ENCODE measurements at regions not wholly inside any gene's neighbourhood (a gene's known extent, or its start where the extent isn't known, plus 50 kb on each side); places are given as distances from the start of the nearest gene placed in this dataset.
"Not testable (repeated sequence)": the region's sequence is repeated elsewhere in the genome, so short reads cannot be mapped to it uniquely, and the experiment has no call there.

GRCh38 chr9:89686621-89687020 is 81.8 kb downstream of the GADD45G start:
- no peak for DNase-seq
- ATAC-seq (ENCODE audit: low read depth): no peak
- ChIA-PET POLR2A (no interaction called here), CTCF (no interaction called here)
- Mint-ChIP-seq H3K27ac (no peak overlapping the region), H3K27me3 (peaks cover 7% of the 10 kb centered on the region), H3K4me1 (peaks cover 6% of the 10 kb centered on the region), H3K4me3 (no peak overlapping the region), H3K9me3 (no peaks in the 10 kb centered on the region), H3K36me3 (ENCODE audit: low read depth) (no peaks in the 10 kb centered on the region)
- intact Hi-C loops (cut with micrococcal nuclease): no loop called here
- no peak for TF ChIP-seq CTCF (IDR thresholded peaks at IDR 0.05)

- Mint-ChIP-seq H3K27me3 (peaks cover 11% of the 10 kb centered on the region), H3K4me3 (no peak overlapping the region), H3K9me3 (no peaks in the 10 kb centered on the region), H3K27ac (no peak overlapping the region), H3K36me3 (ENCODE audit: low read depth) (no peaks in the 10 kb centered on the region), H3K4me1 (peaks cover 6% of the 10 kb centered on the region)
- ATAC-seq (ENCODE audit: low read depth) (no peak), DNase-seq (no peak)
- CTCF ChIA-PET: no interaction called here
- no peak for TF ChIP-seq CTCF (IDR thresholded peaks at IDR 0.05)
- POLR2A ChIA-PET: no interaction called here
- intact Hi-C loops (cut with micrococcal nuclease): no loop called here
These were observed 82.4 kb downstream of the GADD45G start for GRCh38 chr9:89687188-89687587.

- H3K36me3 Mint-ChIP-seq (ENCODE audit: low read depth): no peaks in the 10 kb centered on the region
- no peak overlapping the region for H3K4me3 Mint-ChIP-seq
- DNase-seq: no peak
- H3K4me1 Mint-ChIP-seq: peaks cover 6% of the 10 kb centered on the region
- H3K9me3 Mint-ChIP-seq: no peaks in the 10 kb centered on the region
- ChIA-PET POLR2A (no interaction called here), CTCF (no interaction called here)
- ATAC-seq (ENCODE audit: low read depth): no peak
- peaks cover 12% of the 10 kb centered on the region for H3K27me3 Mint-ChIP-seq
- TF ChIP-seq CTCF (IDR thresholded peaks at IDR 0.05): no peak
- no peak overlapping the region for H3K27ac Mint-ChIP-seq
- intact Hi-C loops (cut with micrococcal nuclease): no loop called here
These were observed 83.0 kb downstream of the GADD45G start for GRCh38 chr9:89687848-89688247.

- H3K4me3 Mint-ChIP-seq; H3K36me3 Mint-ChIP-seq (ENCODE audit: low read depth); intact Hi-C loops (cut with micrococcal nuclease); H3K27ac Mint-ChIP-seq; DNase-seq; CTCF ChIA-PET; H3K4me1 Mint-ChIP-seq; H3K9me3 Mint-ChIP-seq; ATAC-seq (ENCODE audit: low read depth): not testable (repeated sequence)
- POLR2A ChIA-PET: interaction anchor here (0.6 kb wide), 2 partner anchors 54 to 240 kb away, joined by 3 to 6 read pairs; no protein-coding TSS in a partner anchor
- peaks cover 12% of the 10 kb centered on the region for H3K27me3 Mint-ChIP-seq
These were observed 84.5 kb downstream of the GADD45G start for GRCh38 chr9:89689321-89689720.

- Mint-ChIP-seq H3K36me3 (ENCODE audit: low read depth) (no peaks in the 10 kb centered on the region), H3K27ac (no peak overlapping the region), H3K4me1 (peaks cover 6% of the 10 kb centered on the region), H3K27me3 (peaks cover 14% of the 10 kb centered on the region), H3K4me3 (no peak overlapping the region), H3K9me3 (no peaks in the 10 kb centered on the region)
- TF ChIP-seq CTCF (IDR thresholded peaks at IDR 0.05): no peak
- POLR2A ChIA-PET: no interaction called here
- intact Hi-C loops (cut with micrococcal nuclease): no loop called here
- ATAC-seq (ENCODE audit: low read depth) (peak; percentile 71), DNase-seq (no peak)
- CTCF ChIA-PET: no interaction called here
These were observed 85.6 kb downstream of the GADD45G start for GRCh38 chr9:89690334-89690912.

- TF ChIP-seq CTCF (IDR thresholded peaks at IDR 0.05): no peak
- intact Hi-C loops (cut with micrococcal nuclease): no loop called here
- H3K9me3 Mint-ChIP-seq: no peaks in the 10 kb centered on the region
- ATAC-seq (ENCODE audit: low read depth): no peak
- no peak overlapping the region for H3K4me3 Mint-ChIP-seq
- no peak overlapping the region for H3K27ac Mint-ChIP-seq
- no peak for DNase-seq
- no peaks in the 10 kb centered on the region for H3K36me3 Mint-ChIP-seq (ENCODE audit: low read depth)
- peaks cover 12% of the 10 kb centered on the region for H3K4me1 Mint-ChIP-seq
- POLR2A ChIA-PET: no interaction called here
- H3K27me3 Mint-ChIP-seq: peaks cover 7% of the 10 kb centered on the region
- CTCF ChIA-PET: no interaction called here
These were observed 90.7 kb downstream of the GADD45G start for GRCh38 chr9:89695441-89695891.

GRCh38 chr9:89695979-89696378 is 91.2 kb downstream of the GADD45G start:
- ATAC-seq (ENCODE audit: low read depth); H3K27me3 Mint-ChIP-seq; H3K27ac Mint-ChIP-seq; H3K36me3 Mint-ChIP-seq (ENCODE audit: low read depth); DNase-seq; intact Hi-C loops (cut with micrococcal nuclease); CTCF ChIA-PET; H3K9me3 Mint-ChIP-seq; POLR2A ChIA-PET; H3K4me3 Mint-ChIP-seq: not testable (repeated sequence)
- peaks cover 11% of the 10 kb centered on the region for H3K4me1 Mint-ChIP-seq

Data from activated B cell treated with CpG ODN at 0.5 μM for 24 hours (primary cell).